ENCODE measurements at regions not wholly inside any gene's neighbourhood (a gene's known extent, or its start where the extent isn't known, plus 50 kb on each side); places are given as distances from the start of the nearest gene placed in this dataset.

- BruUV-seq (replicated peaks) = no TSS peak
- TF ChIP-seq, protein P1, sequence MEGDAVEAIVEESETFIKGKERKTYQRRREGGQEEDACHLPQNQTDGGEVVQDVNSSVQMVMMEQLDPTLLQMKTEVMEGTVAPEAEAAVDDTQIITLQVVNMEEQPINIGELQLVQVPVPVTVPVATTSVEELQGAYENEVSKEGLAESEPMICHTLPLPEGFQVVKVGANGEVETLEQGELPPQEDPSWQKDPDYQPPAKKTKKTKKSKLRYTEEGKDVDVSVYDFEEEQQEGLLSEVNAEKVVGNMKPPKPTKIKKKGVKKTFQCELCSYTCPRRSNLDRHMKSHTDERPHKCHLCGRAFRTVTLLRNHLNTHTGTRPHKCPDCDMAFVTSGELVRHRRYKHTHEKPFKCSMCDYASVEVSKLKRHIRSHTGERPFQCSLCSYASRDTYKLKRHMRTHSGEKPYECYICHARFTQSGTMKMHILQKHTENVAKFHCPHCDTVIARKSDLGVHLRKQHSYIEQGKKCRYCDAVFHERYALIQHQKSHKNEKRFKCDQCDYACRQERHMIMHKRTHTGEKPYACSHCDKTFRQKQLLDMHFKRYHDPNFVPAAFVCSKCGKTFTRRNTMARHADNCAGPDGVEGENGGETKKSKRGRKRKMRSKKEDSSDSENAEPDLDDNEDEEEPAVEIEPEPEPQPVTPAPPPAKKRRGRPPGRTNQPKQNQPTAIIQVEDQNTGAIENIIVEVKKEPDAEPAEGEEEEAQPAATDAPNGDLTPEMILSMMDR (conservative IDR thresholded peaks at IDR 0.05) = no peak
- TF ChIP-seq EZH2 (IDR thresholded peaks at IDR 0.05; ENCODE audit: low read depth) = no peak
- Histone ChIP-seq H3K27ac (no peak overlapping the region), H3K9me3 (ENCODE audit: insufficient read depth, low read depth) (no peaks in the 10 kb centered on the region), H3K4me2 (no peak overlapping the region), H3K27me3 (ENCODE audit: insufficient read depth, low read depth) (no peaks in the 10 kb centered on the region), H3K4me3 (no peak overlapping the region), H3K36me3 (ENCODE audit: low read depth) (no peaks in the 10 kb centered on the region), H3K79me2 (ENCODE audit: low read depth) (no peaks in the 10 kb centered on the region), H3K9me2 (ENCODE audit: insufficient read depth) (no peaks in the 10 kb centered on the region), H3F3A (ENCODE audit: insufficient read depth, low read depth) (no peaks in the 10 kb centered on the region), H3K4me1 (replicated peaks; ENCODE audit: insufficient read depth) (no peaks in the 10 kb centered on the region), H4K20me1 (ENCODE audit: insufficient read depth) (no peaks in the 10 kb centered on the region), H2AFZ (no peak overlapping the region)
- ChIA-PET CTCF (no interaction called here), POLR2A (ENCODE audit: unreplicated experiment) (no interaction called here)
- intact Hi-C loops (cut with micrococcal nuclease; ENCODE audit: unreplicated experiment) = no loop called here
- no peak for DNase-seq
Measured at GRCh38 chr18:64311859-64312258, 163.0 kb upstream of the LINC00305 start.

DNA sequence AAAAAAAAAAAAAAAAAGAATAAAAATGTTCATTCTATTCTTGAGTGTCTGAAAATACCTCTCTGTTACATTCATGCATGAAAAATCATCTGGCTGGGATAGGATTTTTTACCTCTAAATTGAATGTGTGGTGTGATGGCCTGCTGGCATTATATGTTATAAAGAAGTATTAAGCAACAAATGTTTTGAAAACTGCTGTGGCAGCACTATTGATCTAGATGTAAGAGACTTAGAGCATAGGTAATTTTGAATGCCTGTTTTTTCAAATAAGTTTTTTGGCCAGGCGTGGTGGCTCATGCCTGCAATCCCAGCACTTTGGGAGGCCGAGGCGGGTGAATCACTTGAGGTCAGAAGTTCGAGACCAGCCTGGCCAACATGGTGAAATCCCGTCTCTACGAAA is 147.0 kb upstream of the LINC00305 start:
- no peaks in the 10 kb centered on the region for H3K27me3 ChIP-seq (ENCODE audit: insufficient read depth, low read depth)
- H3F3A ChIP-seq (ENCODE audit: insufficient read depth, low read depth) = no peaks in the 10 kb centered on the region
- H3K9me3 ChIP-seq (ENCODE audit: insufficient read depth, low read depth) = no peaks in the 10 kb centered on the region
- H3K36me3 ChIP-seq (ENCODE audit: low read depth) = no peaks in the 10 kb centered on the region
- no peak overlapping the region for H3K27ac ChIP-seq
- no peaks in the 10 kb centered on the region for H3K9me2 ChIP-seq (ENCODE audit: insufficient read depth)
- H3K4me2 ChIP-seq = no peak overlapping the region
- intact Hi-C loops (cut with micrococcal nuclease; ENCODE audit: unreplicated experiment) = no loop called here
- ChIA-PET POLR2A (ENCODE audit: unreplicated experiment) (no interaction called here), CTCF (no interaction called here)
- H3K79me2 ChIP-seq (ENCODE audit: low read depth) = no peaks in the 10 kb centered on the region
- no peaks in the 10 kb centered on the region for H4K20me1 ChIP-seq (ENCODE audit: insufficient read depth)
- TF ChIP-seq, protein P1 (conservative IDR thresholded peaks at IDR 0.05) = no peak
- TF ChIP-seq EZH2 (IDR thresholded peaks at IDR 0.05; ENCODE audit: low read depth) = no peak
- no peaks in the 10 kb centered on the region for H3K4me1 ChIP-seq (replicated peaks; ENCODE audit: insufficient read depth)
- BruUV-seq (replicated peaks) = no TSS peak
- no peak overlapping the region for H2AFZ ChIP-seq
- no peak for DNase-seq
- H3K4me3 ChIP-seq = no peak overlapping the region

DNA sequence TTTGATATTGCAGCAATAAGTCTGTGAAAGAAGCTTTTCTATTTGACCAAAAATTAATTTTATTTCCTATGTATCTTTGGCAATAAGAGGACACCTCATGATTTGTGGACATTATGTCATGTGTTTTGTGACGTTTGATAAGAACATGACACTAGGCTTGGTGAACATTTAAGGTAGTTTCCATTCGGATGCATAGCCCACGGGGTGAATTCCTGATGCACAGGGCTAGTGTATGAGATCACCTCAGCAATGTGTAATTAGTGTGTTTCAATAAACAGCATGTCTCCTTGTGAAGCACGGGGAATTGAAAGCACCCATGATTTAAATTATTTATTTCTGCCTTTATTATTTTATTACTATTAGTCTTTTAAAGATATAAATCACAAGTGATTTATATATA is 146.1 kb upstream of the LINC00305 start:
- CTCF ChIA-PET = no interaction called here
- no TSS peak for BruUV-seq (replicated peaks)

More for the DNA sequence above, 146.1 kb upstream of the LINC00305 start:
- Histone ChIP-seq H2AFZ (no peak overlapping the region), H3K36me3 (ENCODE audit: low read depth) (no peaks in the 10 kb centered on the region), H3K9me3 (ENCODE audit: insufficient read depth, low read depth) (no peaks in the 10 kb centered on the region), H3K27me3 (ENCODE audit: insufficient read depth, low read depth) (no peaks in the 10 kb centered on the region), H3K4me2 (no peak overlapping the region), H3F3A (ENCODE audit: insufficient read depth, low read depth) (no peaks in the 10 kb centered on the region), H3K27ac (no peak overlapping the region), H4K20me1 (ENCODE audit: insufficient read depth) (no peaks in the 10 kb centered on the region), H3K4me1 (replicated peaks; ENCODE audit: insufficient read depth) (no peaks in the 10 kb centered on the region), H3K79me2 (ENCODE audit: low read depth) (no peaks in the 10 kb centered on the region), H3K4me3 (no peak overlapping the region), H3K9me2 (ENCODE audit: insufficient read depth) (no peaks in the 10 kb centered on the region)
- TF ChIP-seq, protein P1 (conservative IDR thresholded peaks at IDR 0.05) = no peak
- no peak for TF ChIP-seq EZH2 (IDR thresholded peaks at IDR 0.05; ENCODE audit: low read depth)
- POLR2A ChIA-PET (ENCODE audit: unreplicated experiment) = no interaction called here
- DNase-seq = no peak
- intact Hi-C loops (cut with micrococcal nuclease; ENCODE audit: unreplicated experiment) = no loop called here

Data from PC-9 (cell line).